ENCODE measurements at regions not wholly inside any gene's neighbourhood (a gene's known extent, or its start where the extent isn't known, plus 50 kb on each side); places are given as distances from the start of the nearest gene placed in this dataset.

DNA sequence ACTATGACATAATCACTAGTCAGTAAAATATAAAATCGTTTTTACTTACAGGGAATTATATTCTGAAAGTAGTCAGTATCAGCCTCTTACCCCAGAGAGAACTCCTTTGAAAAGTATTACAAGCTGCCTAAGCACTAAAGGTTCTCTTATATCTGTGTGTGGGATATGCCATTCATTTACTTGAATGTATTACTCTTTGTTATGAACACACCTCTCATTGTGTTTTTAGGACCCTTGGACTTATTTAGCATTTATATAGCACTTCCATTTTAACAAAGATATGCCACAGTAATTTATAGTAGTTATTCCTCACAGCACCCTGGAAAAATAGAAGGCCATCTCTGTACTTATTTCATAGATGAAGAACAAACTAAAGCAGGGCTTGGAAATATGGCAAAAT, 1178.0 kb downstream of the OLFM4 start:
- TF ChIP-seq EZH2 (IDR thresholded peaks at IDR 0.05; ENCODE audit: low read length, unreplicated experiment) (no peak), EZH2phosphoT487 (IDR thresholded peaks at IDR 0.05; ENCODE audit: borderline replicate concordance, low read length) (no peak)
- TF ChIP-seq, protein P1, sequence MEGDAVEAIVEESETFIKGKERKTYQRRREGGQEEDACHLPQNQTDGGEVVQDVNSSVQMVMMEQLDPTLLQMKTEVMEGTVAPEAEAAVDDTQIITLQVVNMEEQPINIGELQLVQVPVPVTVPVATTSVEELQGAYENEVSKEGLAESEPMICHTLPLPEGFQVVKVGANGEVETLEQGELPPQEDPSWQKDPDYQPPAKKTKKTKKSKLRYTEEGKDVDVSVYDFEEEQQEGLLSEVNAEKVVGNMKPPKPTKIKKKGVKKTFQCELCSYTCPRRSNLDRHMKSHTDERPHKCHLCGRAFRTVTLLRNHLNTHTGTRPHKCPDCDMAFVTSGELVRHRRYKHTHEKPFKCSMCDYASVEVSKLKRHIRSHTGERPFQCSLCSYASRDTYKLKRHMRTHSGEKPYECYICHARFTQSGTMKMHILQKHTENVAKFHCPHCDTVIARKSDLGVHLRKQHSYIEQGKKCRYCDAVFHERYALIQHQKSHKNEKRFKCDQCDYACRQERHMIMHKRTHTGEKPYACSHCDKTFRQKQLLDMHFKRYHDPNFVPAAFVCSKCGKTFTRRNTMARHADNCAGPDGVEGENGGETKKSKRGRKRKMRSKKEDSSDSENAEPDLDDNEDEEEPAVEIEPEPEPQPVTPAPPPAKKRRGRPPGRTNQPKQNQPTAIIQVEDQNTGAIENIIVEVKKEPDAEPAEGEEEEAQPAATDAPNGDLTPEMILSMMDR (conservative IDR thresholded peaks at IDR 0.05; ENCODE audit: low read depth, low read length), result no peak

All from PC-3 (cell line).